ENCODE measurements at regions not wholly inside any gene's neighbourhood (a gene's known extent, or its start where the extent isn't known, plus 50 kb on each side); places are given as distances from the start of the nearest gene placed in this dataset.

- TF ChIP-seq RAD21 (IDR thresholded peaks at IDR 0.05 in 1 of 2, conservative IDR thresholded peaks at IDR 0.05 in 1 of 2; ENCODE audit: low read depth in 2 of 2, low read length in 2 of 2) (0 out of 4 replicates have a peak, but pooled peaks of 1 of the 2 experiments have one; percentile 11), RXRA (IDR thresholded peaks at IDR 0.05; ENCODE audit: insufficient read depth, low read depth, low read length) (no peak)
- WGBS, 2 experiments (ENCODE audit: extremely low coverage in 1 of 2, insufficient coverage in 1 of 2, insufficient read length in 1 of 2, insufficient replicate concordance in 2 of 2, low coverage in 1 of 2, low lambda C conversion rate in 2 of 2, missing lambda C conversion rate in 1 of 2): 88% methylated on average over 7 of the region's 7 CpGs; no CpG with 5 or more reads in 1 of the 2 experiments
Measured at GRCh38 chr13:97752961-97753668, 200.4 kb upstream of the IPO5 start.

More at GRCh38 chr13:97752961-97753668, 200.4 kb upstream of the IPO5 start:
- Histone ChIP-seq H3K79me2 (ENCODE audit: control insufficient read depth in 1 of 2, insufficient read depth in 2 of 2, low read length in 2 of 2) (no peaks in the 10 kb centered on the region), H3K36me3 (ENCODE audit: control insufficient read depth in 2 of 4, insufficient read depth in 4 of 4, low read length in 3 of 4) (no peaks in the 10 kb centered on the region), H4K91ac (replicated peaks; ENCODE audit: insufficient read length, low read length) (no peak overlapping the region), H3K27ac (ENCODE audit: low read depth, low read length) (no peak overlapping the region), H3K56ac (replicated peaks; ENCODE audit: insufficient read length, low read depth, low read length) (no peak overlapping the region), H3K4ac (replicated peaks; ENCODE audit: insufficient read length, low read depth, low read length) (no peak overlapping the region), H3K9ac (replicated peaks in 1 of 4; ENCODE audit: extremely low read depth in 1 of 4, low read depth in 3 of 4, low read length in 3 of 4) (no peak overlapping the region), H3K4me2 (ENCODE audit: insufficient read depth in 1 of 2, low read depth in 2 of 2, low read length in 2 of 2) (no peak overlapping the region), H2AFZ (ENCODE audit: low read length) (no peak overlapping the region; the same call in 1 of the 2 replicates), H2BK20ac (ENCODE audit: low read length) (no peak overlapping the region), H3K4me1 (replicated peaks in 1 of 4; ENCODE audit: control insufficient read depth in 3 of 4, insufficient read depth in 4 of 4, low read length in 3 of 4) (no peaks in the 10 kb centered on the region), H2BK5ac (ENCODE audit: low read depth, low read length) (no peak overlapping the region), H4K8ac (ENCODE audit: extremely low read depth, insufficient read depth, low read length) (no peak overlapping the region), H2BK120ac (replicated peaks; ENCODE audit: low read depth, low read length) (no peak overlapping the region), H3K14ac (ENCODE audit: insufficient read length) (no peak overlapping the region), H3K23me2 (ENCODE audit: low read depth, low read length) (no peaks in the 10 kb centered on the region), H3K23ac (ENCODE audit: insufficient read length) (no peak overlapping the region), H2BK12ac (ENCODE audit: low read depth, low read length) (no peak overlapping the region), H4K20me1 (replicated peaks in 1 of 2; ENCODE audit: control insufficient read depth in 1 of 2, insufficient read depth in 2 of 2, low read length in 2 of 2) (no peaks in the 10 kb centered on the region), H3K27me3 (replicated peaks in 1 of 4; ENCODE audit: control insufficient read depth in 3 of 4, extremely low read depth in 1 of 4, insufficient read depth in 3 of 4, low read length in 3 of 4) (no peaks in the 10 kb centered on the region), H3K79me1 (ENCODE audit: low read depth, low read length) (no peaks in the 10 kb centered on the region), H3K4me3 (ENCODE audit: extremely low read depth in 1 of 4, insufficient read depth in 2 of 4, low read depth in 3 of 4, low read length in 4 of 4) (no peak overlapping the region), H2AK5ac (ENCODE audit: low read depth, low read length) (no peak overlapping the region), H3K18ac (ENCODE audit: extremely low read depth, low read length) (no peak overlapping the region), H2BK15ac (ENCODE audit: low read length) (no peak overlapping the region), H4K5ac (ENCODE audit: insufficient read length, low read depth, low read length) (no peak overlapping the region), H3K9me3 (ENCODE audit: insufficient read depth in 2 of 2, low read depth in 1 of 2, low read length in 1 of 2) (no peaks in the 10 kb centered on the region)
- ChIA-PET POLR2A (ENCODE audit: partially characterized antibody) (no interaction called here), CTCF (ENCODE audit: partially characterized antibody) (interaction anchor here (0.9 to 2.4 kb wide), 19 partner anchors 11 to 276 kb away, joined by 3 to 19 read pairs (median 4); no protein-coding TSS in a partner anchor)
- FAIRE-seq (no peak), DNase-seq (ENCODE audit: low read depth in 1 of 2, low spot score in 2 of 2) (no peak)
